IPS-NIHi7 (cell line): ENCODE measurements at regions not wholly inside any gene's neighbourhood (a gene's known extent, or its start where the extent isn't known, plus 50 kb on each side); places are given as distances from the start of the nearest gene placed in this dataset.
A peak's percentile ranks its signal among the peaks of the same experiment; 100 is the strongest.
"Not testable (repeated sequence)": the region's sequence is repeated elsewhere in the genome, so short reads cannot be mapped to it uniquely, and the experiment has no call there.

Experiments used
- DNase-seq: peaks from one replicate; pipeline ENCODE4 v3.0.0; 2012; ENCODE audit warnings: mixed read lengths; ENCODE audit errors: extremely low spot score

GRCh38 chr18:14460364-14460763 lies 83.0 kb downstream of the POTEC start:
- not testable (repeated sequence) for DNase-seq

DNA sequence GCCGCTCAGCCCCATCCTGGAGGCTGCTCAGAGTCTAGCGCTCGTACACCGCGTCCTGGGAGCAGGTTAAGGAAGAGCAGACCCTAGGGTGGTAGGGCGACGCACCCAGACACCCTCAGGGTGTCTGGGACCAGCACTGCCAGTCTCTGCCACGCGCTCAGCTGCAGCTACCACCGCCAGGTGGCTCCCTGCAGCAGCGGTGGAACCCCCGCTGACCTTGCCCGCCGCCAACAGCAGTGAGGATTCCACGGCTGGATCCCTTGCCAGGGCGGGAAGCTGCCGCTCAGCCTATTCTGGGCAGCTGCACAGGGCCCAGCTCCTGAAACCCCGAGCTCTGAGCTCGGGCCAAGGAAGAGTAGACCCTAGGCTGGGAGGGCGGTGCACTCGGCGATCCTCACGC lies 83.6 kb downstream of the POTEC start:
- DNase-seq, result not testable (repeated sequence)

DNA sequence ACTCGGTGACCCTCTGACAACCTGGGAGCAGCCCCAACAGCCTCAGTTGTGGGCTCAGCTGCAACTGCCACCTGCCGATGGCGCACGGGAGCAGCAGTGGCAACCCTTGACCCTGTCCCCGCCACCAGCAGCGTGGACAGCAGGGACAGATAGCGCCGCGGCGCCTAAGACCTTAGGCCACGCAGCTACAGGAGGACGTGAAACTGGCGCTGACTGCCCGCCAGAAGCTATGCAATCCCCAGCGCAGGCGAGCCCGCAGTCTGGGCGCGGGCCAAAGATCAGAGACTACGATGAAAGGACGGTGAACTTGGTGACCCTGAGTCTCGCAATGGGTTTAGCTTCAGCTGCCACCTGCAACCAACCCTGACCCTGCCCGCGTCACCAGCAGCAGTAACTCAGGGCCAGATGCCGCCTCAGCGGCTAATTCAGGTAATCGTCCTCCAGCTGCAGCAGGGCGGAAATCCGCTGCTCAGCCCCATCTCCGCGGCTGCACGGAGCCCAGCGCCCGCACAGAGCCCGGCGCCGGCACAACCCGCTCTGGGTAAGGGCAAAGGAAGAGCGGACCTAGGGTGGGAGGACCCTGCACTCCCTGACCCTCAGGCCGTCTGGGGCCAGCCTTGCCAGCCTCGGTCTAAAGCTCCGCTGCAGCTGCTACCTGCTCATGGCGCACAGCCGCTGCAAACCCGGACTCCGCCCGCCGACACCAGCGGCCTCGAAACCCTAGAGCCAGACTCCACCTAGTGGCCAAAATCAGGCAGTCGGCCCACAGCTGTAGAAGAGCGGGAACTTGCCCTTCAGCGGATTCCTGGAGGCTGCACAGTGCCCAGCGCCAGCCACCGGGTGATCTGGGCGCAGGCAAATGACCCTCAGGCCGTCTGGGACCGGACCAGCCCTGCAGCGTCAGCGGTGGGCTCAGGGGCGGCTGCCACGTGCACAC lies 85.1 kb downstream of the POTEC start:
- not testable (repeated sequence) for DNase-seq

GRCh38 chr18:14450637-14451009 lies 92.8 kb downstream of the POTEC start:
- DNase-seq, result not testable (repeated sequence)

- not testable (repeated sequence) for DNase-seq
These were observed 93.3 kb downstream of the POTEC start for GRCh38 chr18:14449995-14450636.

DNA sequence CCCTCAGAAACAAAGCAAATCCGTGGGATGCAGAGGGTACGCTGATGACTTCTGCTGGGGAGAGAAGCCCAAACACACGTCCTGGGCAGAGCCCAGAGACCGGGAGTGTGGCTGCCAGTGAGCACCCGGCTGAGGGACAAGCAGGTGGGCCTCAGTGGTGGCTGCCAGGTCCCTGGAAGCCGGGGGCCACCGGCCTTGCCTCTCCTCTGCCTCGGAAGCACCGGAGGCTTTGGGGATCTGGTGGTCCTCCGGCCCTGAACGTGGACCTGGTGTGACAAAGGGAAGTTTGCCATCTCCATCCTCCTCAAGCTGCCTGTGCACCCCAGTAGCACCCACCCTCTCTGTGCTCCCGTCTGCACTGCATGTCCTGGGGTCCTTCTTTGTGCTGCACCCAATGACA lies 94.3 kb downstream of the POTEC start:
- DNase-seq, result not testable (repeated sequence)

GRCh38 chr18:14447715-14448114 lies 95.7 kb downstream of the POTEC start:
- DNase-seq, result not testable (repeated sequence)

GRCh38 chr18:14435460-14435859 lies 107.9 kb downstream of the POTEC start:
- not testable (repeated sequence) for DNase-seq

- not testable (repeated sequence) for DNase-seq
These were observed 111.0 kb downstream of the POTEC start for GRCh38 chr18:14432371-14432770.

- DNase-seq, result peak; percentile 12
These were observed 112.3 kb downstream of the POTEC start for GRCh38 chr18:14431031-14431521.

- DNase-seq, result not testable (repeated sequence)
These were observed 127.6 kb downstream of the POTEC start for GRCh38 chr18:14415806-14416205.

GRCh38 chr18:14415399-14415798 lies 128.0 kb downstream of the POTEC start:
- DNase-seq, result not testable (repeated sequence)

DNA sequence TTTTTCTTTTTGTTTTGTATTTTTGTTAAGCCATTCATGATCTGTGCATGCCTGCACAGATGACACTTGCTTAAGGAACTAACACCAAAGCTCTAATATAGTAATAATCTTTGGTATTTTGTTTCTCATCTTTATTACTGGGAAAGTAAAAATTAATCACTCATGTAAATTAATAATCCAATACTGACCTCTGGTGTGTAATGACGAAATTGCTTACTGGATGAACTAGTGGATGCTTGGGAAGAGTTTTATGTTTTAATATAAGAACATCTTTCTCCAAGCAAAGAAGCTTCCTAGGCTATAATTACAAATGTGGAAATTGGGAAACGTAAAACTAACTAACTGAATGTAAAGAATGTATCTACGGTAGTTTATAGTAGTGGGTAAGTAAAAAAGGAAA lies 147.9 kb downstream of the POTEC start:
- DNase-seq, result not testable (repeated sequence)

- DNase-seq, result not testable (repeated sequence)
These were observed 149.8 kb downstream of the POTEC start for GRCh38 chr18:14393563-14394103.

DNA sequence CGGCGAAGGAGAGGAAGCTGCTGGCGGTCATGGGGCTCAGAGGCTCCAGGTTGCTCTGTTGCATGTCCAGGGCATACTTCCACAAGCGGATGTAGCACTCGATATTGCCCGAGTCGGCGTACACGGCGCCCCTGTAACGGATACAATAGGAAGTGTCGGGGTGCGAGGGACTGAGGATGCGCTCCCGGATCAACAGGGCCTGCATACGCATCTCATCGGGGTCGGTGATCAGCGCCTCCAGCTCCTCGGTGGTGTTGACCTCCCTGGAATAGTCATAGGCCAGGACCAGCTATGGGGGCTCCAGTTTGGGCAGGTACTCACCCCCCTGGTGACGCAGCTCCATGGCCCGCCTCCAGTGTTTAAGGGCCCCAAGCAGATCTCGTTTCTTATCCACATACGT lies 150.8 kb downstream of the POTEC start:
- not testable (repeated sequence) for DNase-seq

- not testable (repeated sequence) for DNase-seq
These were observed 158.4 kb downstream of the POTEC start for GRCh38 chr18:14384961-14385360.

DNA sequence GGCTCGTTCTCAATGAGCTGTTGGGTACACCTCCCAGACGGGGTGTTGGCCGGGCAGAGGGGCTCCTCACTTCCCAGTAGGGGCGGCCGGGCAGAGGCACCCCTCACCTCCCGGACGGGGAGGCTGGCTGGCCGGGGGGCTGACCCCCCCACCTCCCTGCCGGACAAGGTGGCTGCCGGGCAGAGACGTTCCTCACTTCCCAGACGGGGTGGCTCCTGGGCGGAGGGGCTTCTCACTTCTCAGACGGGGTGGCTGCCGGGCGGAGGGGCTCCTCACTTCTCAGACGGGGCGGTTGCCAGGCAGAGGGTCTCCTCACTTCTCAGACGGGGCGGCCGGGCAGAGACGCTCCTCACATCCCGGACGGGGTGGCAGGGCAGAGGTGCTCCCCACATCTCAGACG lies 160.7 kb downstream of the POTEC start:
- DNase-seq, result not testable (repeated sequence)

- not testable (repeated sequence) for DNase-seq
These were observed 163.9 kb downstream of the POTEC start for GRCh38 chr18:14379489-14379888.

DNA sequence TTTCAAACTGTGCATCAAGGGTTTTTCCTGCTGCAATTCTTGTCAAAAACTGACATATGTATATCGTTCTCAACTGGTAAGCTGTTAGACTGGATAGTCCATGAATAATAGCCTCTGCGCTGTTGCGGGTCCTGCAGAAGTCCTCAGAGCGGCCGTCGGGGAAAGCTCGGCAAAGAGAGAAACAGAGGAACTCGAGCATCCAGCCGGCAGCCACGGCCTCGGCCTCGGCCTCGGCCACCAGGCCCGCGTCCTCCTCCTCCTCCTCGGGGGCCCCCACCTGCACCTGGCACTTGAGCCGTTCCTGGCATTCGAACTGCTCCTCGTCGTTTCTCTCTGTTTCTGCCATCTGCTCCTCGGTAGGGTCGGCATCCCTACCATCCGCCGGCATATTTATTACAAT lies 165.0 kb downstream of the POTEC start:
- DNase-seq, result not testable (repeated sequence)

GRCh38 chr18:14361346-14361745 lies 182.1 kb downstream of the POTEC start:
- not testable (repeated sequence) for DNase-seq

DNA sequence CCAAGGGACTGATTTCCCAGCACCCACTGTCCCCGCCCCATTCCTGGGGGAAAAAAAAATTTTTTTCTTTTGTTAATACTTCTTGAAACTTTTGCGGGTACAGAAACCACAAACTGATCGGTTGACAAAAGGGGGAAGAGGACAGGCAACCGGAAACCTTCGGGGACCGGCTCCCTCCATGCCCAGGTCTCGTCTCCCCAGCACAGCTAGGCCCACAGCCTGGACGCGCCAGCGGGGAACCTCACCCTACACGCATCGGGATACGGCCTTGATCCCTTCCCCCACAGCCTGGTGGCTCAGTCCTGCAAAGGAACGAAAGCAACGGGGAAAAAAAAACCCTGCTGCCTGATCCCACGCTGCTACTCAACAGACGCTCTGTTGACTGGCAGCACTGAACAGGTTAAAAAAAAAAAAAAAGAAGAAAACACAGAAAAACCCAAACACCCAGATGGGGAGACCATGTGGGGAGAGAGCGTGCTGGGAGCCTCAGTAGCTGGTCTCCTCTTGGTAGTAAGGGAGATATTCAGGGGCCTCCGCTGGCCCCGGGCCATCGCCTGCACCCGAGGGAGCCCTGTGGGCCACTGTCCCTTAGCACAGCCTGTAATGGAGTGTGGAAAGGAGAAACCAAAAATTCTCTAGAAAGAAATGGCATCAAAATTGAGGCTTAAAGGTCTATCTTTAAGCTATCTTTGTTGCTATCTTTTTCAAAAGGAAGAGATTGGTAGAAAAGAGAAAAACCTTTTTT lies 185.7 kb downstream of the POTEC start:
- not testable (repeated sequence) for DNase-seq

DNA sequence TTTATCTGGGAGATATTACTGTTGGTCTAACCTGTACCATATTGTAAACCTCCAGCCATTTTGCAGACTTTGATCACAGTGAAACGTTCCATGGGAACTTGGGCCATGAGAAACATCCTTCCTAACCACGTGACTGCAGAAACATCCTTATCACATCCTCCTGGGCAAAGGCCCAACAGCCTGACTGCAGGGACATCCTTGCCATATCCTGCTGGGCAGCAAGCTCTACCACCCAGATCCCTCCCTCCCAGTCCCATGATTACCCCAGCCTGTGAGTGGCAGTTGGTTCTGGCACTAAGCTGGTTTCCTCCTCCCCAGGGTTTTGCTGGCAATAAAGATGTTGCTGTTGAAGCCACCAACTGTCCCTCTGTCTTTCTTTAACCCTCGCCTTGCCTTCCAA lies 201.2 kb downstream of the POTEC start:
- DNase-seq, result not testable (repeated sequence)
